Mesodermal cell (in vitro differentiated cells): ENCODE measurements at regions not wholly inside any gene's neighbourhood (a gene's known extent, or its start where the extent isn't known, plus 50 kb on each side); places are given as distances from the start of the nearest gene placed in this dataset.
"Not testable (repeated sequence)": the region's sequence is repeated elsewhere in the genome, so short reads cannot be mapped to it uniquely, and the experiment has no call there.

Experiments used
- H3K27ac ChIP-seq: 2 replicates; pipeline ENCODE4 v1.7.0; 2013; ENCODE audit warnings: mild to moderate bottlenecking, low read depth, low read length, moderate library complexity; ENCODE audit not compliant: severe bottlenecking
- H3K36me3 ChIP-seq: 2 replicates; pipeline ENCODE4 v1.7.1; 2013; ENCODE audit warnings: mild to moderate bottlenecking, low read length, moderate library complexity; ENCODE audit not compliant: control insufficient read depth, insufficient read depth
- H3K4me1 ChIP-seq: one replicate; pipeline ENCODE4 v1.7.1; 2013; ENCODE audit warnings: mild to moderate bottlenecking, low read length; ENCODE audit not compliant: insufficient read depth, control insufficient read depth, poor library complexity, severe bottlenecking
- H3K4me3 ChIP-seq: 2 replicates; pipeline ENCODE4 v1.7.0; 2013; ENCODE audit warnings: low read length, control low read depth, mild to moderate bottlenecking; ENCODE audit not compliant: insufficient read depth, poor library complexity, severe bottlenecking; ENCODE audit errors: extremely low read depth
- H3K9me3 ChIP-seq: 2 replicates; pipeline ENCODE4 v1.7.1; 2013; ENCODE audit warnings: mild to moderate bottlenecking, low read length, moderate library complexity; ENCODE audit not compliant: control insufficient read depth
- WGBS, 2 experiments: methylation state at CpG; one replicate each; pipeline ENCODE4 v1.1.5; 2013; ENCODE audit warnings: missing lambda C conversion rate in 2 of 2; ENCODE audit not compliant: insufficient coverage in 2 of 2; 5-methylcytosine and 5-hydroxymethylcytosine counted together

DNA sequence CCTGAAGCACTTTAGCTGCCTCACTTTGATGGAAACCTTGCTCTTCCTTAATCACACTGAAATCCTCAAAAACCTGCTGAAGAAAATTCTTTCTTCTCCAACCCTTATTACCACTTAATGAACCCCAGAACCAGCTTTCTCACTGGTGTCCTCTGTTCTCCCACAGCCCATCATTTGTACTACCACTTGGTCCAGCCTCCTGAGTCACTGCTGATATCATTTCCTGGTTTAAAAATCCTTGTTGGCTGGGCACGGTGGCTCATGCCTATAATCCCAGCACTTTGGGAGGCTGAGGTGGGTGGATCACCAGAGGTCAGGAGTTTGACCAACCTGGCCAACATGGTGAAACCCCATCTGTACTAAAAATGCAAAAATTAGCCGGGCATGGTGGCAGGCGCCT is 418.6 kb upstream of the KCNMB2 start:
- Histone ChIP-seq H3K27ac (no peak overlapping the region), H3K4me1 (no peaks in the 10 kb centered on the region), H3K9me3 (peaks cover 7% of the 10 kb centered on the region), H3K36me3 (no peaks in the 10 kb centered on the region), H3K4me3 (no peak overlapping the region)
- WGBS, 2 experiments, result 80 to 100% methylated on average over 1 to 2 of the region's 3 CpGs

DNA sequence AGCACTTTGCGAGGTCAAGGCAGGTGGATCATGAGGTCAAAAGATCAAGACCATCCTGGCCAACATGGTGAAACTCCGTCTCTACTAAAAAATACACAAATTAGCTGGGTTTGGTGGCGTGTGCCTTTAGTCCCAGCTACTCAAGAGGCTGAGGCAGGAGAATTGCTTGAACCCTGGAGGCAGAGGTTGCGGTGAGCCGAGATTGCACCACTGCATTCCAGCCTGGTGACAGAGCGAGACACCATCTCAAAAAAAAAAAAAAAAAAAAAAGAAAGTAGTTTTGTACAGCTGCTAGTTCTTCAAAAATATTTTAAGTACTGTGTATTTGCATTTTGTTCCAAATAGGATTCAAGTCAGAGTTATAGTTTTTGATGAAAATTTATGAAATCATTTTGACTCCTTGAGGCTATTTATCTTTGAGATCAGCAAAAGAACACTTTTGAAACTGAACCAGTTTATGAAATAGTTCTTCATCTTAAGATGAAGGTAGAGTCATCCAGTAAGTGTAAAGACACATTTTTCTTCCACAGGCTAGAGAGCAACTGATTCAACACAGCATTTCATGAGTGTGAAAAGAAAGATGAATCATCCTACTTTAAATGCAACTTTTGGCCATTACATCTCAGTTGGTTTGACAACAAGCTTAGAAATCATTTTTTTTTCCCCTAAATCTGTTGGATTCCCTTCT is 416.5 kb upstream of the KCNMB2 start:
- H3K36me3 ChIP-seq, H3K27ac ChIP-seq, H3K4me3 ChIP-seq, H3K9me3 ChIP-seq, H3K4me1 ChIP-seq: not testable (repeated sequence)
- WGBS, 2 experiments, result 87 to 89% methylated on average over 3 of the region's 6 CpGs

DNA sequence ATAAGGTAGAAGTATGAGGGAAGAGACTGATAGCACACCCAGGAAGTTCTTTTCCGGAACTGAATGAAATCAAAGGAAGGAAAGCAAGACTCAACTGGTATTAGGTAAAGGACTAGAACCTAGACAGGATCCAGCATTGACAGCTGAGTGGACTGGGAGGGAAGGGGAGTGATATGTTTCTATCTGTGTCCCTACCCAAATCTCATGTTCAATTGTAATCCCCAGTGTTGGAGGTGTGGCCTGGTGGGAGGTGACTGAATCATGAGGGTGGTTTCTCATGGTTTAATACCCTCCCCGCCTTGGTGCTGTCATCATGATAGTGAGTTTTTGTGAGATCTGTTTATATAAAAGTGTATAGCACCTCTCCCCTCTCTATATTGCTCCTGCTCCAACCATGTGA is 415.9 kb upstream of the KCNMB2 start:
- no peak overlapping the region for H3K4me3 ChIP-seq
- 89 to 100% methylated on average over 1 of the region's 2 CpGs for WGBS, 2 experiments
- H3K9me3 ChIP-seq, result peaks cover 7% of the 10 kb centered on the region
- no peaks in the 10 kb centered on the region for H3K36me3 ChIP-seq
- H3K4me1 ChIP-seq, result no peaks in the 10 kb centered on the region
- H3K27ac ChIP-seq, result no peak overlapping the region

DNA sequence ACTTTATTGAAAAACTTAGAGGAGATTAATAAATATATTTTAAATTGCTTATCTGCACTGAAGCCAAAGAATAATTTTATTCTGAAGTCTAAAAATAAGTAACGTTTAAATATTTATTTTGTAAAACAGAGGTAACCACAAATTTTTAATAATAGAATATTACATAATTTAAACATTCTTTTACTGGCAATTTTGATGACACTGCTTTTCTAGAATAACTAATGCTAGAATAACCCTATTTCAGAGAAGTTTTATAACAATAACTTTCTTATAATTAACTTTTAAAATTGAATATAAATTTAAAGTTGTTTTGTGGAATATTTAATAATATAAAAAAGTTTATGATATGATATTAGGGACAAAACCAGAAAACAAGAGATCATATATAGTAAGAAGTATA is 409.6 kb upstream of the KCNMB2 start:
- H3K36me3 ChIP-seq, result no peaks in the 10 kb centered on the region
- no peaks in the 10 kb centered on the region for H3K4me1 ChIP-seq
- no peak overlapping the region for H3K4me3 ChIP-seq
- no peaks in the 10 kb centered on the region for H3K9me3 ChIP-seq
- H3K27ac ChIP-seq, result no peak overlapping the region
- WGBS, 2 experiments, result no CpG with 5 or more reads among the region's 1 CpG

DNA sequence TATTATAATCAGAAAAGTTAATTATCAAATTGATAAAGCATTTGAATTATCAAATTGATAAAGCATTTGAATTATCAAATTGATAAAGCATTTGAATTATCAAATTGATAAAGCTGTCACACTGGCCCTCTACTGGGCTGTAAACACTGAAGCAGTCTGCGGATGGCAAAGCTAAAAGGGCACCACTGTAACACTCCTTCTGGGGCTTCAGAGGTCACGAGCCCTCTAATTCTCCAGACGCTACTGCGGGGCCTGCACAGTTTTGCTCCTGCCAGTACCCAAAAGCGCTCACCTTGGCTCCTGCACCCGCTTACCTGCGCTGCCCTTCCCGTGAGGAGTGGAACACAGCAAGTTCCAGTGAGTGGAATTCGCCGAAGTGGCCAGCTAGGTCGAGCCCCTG is 409.0 kb upstream of the KCNMB2 start:
- no peaks in the 10 kb centered on the region for H3K9me3 ChIP-seq
- no peaks in the 10 kb centered on the region for H3K4me1 ChIP-seq
- WGBS, 2 experiments, result 90 to 96% methylated on average over 4 to 8 of the region's 11 CpGs
- no peak overlapping the region for H3K27ac ChIP-seq
- no peak overlapping the region for H3K4me3 ChIP-seq
- no peaks in the 10 kb centered on the region for H3K36me3 ChIP-seq

DNA sequence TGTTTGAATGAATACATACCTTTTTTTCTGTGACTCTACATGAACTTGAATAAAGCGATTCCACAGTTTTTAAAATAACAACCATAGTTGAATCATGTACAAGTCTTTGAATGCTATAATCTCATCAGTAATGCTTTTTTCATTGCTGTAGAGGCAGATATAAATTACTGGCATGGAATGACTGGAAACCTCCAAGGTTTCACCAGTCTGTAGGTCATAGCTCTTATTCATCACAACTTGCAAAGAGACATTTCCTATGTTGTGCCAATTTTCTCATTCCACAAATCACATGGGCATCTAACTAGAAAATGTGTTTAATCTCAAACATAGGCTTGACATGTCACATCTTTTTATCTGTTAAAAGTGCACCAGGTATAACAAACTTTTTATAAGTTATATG is 407.1 kb upstream of the KCNMB2 start:
- no peaks in the 10 kb centered on the region for H3K9me3 ChIP-seq
- H3K4me1 ChIP-seq, result no peaks in the 10 kb centered on the region
- no peaks in the 10 kb centered on the region for H3K36me3 ChIP-seq
- no CpG with 5 or more reads among the region's 1 CpG for WGBS, 2 experiments
- H3K27ac ChIP-seq, result no peak overlapping the region
- no peak overlapping the region for H3K4me3 ChIP-seq

DNA sequence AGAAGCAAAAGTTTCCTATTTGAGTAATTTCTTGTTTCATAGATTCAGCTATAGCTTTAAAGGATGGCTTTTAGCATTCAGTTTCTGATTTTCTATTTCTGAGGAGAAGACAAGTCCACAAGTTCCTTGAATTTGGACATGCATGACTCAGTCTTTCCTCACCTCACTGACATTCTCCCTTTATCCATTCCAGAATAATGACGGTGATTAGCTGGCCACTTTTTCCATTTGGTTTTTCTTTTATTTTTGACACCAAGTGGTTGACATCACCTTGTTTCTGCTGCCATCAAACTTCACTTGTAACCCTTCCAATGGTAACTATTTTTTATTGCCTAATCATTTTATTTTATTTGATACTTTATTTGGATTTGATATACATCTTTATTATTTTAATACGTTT is 404.4 kb upstream of the KCNMB2 start:
- Histone ChIP-seq H3K36me3 (no peaks in the 10 kb centered on the region), H3K4me3 (no peak overlapping the region), H3K27ac (no peak overlapping the region), H3K9me3 (no peaks in the 10 kb centered on the region), H3K4me1 (no peaks in the 10 kb centered on the region)
- 86 to 100% methylated on average over 1 of the region's 2 CpGs for WGBS, 2 experiments

DNA sequence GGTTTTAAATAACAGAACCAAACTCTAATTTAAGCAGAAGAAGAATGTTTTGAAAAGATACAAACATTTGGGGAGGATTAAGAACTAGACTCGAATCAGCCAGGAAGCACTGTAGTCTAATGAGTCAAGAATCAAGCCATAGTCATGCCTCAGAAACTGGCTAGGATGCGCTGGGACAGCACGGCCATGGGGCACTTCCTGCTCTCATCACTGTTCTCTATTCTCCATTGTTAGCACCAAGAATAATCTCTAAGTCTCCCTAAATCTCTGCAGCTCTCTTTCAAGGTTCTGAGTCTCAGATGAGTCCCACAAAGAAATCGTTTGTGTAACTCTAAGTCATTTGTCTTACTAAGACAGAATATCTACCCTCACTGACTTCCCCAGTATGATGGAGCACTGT is 399.0 kb upstream of the KCNMB2 start:
- 77 to 86% methylated on average over 4 of the region's 4 CpGs for WGBS, 2 experiments
- H3K27ac ChIP-seq, result no peak overlapping the region
- H3K36me3 ChIP-seq, result no peaks in the 10 kb centered on the region
- no peak overlapping the region for H3K4me3 ChIP-seq
- H3K9me3 ChIP-seq, result no peaks in the 10 kb centered on the region
- H3K4me1 ChIP-seq, result no peaks in the 10 kb centered on the region

DNA sequence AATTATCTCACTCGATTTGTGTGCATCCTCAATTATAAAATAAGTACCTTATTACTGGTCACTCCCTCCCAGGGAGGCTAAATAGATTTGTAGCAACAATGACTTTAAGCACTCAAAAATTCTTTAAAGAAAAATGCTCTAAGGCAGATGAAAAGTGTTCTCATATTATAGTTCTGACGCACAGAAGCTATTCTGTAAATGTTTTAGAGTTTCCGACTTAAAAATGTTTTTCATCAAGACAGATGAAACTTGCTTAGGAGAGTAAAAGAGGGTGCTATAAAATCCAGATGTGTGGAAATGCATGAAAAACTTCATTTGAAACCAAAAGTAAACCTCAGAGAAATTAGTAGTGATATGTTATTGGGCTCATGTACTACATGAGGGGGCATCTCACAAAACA is 398.4 kb upstream of the KCNMB2 start:
- Histone ChIP-seq H3K27ac (no peak overlapping the region), H3K4me3 (no peak overlapping the region), H3K4me1 (no peaks in the 10 kb centered on the region), H3K9me3 (no peaks in the 10 kb centered on the region), H3K36me3 (no peaks in the 10 kb centered on the region)
- 100% methylated on average over 1 to 2 of the region's 3 CpGs for WGBS, 2 experiments

DNA sequence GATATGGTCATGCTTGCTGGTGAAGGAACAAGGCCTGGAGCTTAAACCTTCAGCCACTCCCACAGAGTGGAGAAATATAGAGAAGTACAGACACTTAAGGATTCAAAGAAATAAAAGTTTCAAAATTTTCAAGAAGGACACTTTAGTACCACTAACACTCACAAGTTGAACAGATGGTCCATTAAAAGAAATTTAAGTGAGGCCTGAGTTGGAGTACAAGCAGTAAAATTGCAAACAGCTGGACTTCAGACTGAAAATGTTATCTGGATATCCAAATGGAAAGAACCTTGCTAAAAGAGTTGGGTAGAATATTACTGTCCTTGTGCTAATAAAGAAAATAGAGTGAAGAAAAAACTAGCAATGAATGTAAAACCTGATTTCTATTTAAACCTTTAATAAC is 397.1 kb upstream of the KCNMB2 start:
- Histone ChIP-seq H3K4me3 (no peak overlapping the region), H3K36me3 (no peaks in the 10 kb centered on the region), H3K27ac (no peak overlapping the region), H3K4me1 (no peaks in the 10 kb centered on the region), H3K9me3 (no peaks in the 10 kb centered on the region)

DNA sequence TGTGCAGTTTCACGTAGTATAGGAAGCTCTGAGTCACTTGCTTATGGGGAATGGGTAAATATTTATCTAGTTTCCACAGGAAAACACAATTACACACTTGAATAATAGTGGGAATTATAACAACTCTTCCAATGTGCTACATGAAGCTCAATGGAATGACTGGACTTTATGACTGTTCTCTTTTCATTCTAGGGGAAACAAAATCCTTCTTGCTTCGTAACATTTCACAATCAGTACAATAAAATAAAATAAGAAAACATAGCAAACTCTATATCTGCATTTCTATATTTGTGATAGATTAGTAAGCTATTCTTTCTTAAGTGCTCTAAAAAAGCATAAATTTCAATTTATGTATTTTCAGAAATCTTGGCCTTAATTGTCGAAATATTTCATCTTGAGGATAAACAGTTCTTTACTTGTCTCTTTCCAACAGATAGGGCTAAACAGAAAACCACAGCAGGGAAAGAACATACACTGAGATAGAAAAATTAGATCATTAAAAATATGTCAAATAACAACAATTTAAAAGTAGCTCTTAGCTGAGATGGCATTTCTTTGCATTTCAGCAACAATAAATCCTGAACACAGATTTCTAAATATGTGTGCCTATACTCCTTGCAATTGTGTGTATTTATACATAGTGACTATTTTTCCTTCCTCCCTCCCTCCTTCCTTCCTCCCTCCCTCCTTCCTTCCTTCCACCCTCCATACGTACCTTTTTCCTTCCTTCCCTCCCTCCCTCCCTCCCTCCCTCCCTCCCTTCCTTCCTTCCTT is 395.5 kb upstream of the KCNMB2 start:
- no CpG with 5 or more reads among the region's 4 CpGs for WGBS, 2 experiments
- H3K27ac ChIP-seq, result no peak overlapping the region
- no peaks in the 10 kb centered on the region for H3K36me3 ChIP-seq
- no peaks in the 10 kb centered on the region for H3K9me3 ChIP-seq
- H3K4me3 ChIP-seq, result no peak overlapping the region
- H3K4me1 ChIP-seq, result no peaks in the 10 kb centered on the region
